Trophoblast cell (in vitro differentiated cells and primary cell): ENCODE measurements at regions not wholly inside any gene's neighbourhood (a gene's known extent, or its start where the extent isn't known, plus 50 kb on each side); places are given as distances from the start of the nearest gene placed in this dataset.
A peak's percentile ranks its signal among the peaks of the same experiment; 100 is the strongest.
"Not testable (repeated sequence)": the region's sequence is repeated elsewhere in the genome, so short reads cannot be mapped to it uniquely, and the experiment has no call there.

Experiments used
- DNase-seq, 2 donors: peaks; one replicate each; pipeline ENCODE4 v3.0.0-alpha.2; 2016
- H2AFZ ChIP-seq: 2 replicates; pipeline ENCODE4 v1.6.1; 2013; ENCODE audit warnings: low read length, moderate library complexity, mild to moderate bottlenecking; ENCODE audit not compliant: insufficient read depth, poor library complexity
- H2AK5ac ChIP-seq: 2 replicates; pipeline ENCODE4 v1.6.1; 2013; ENCODE audit warnings: mild to moderate bottlenecking, low read length
- H2BK120ac ChIP-seq: 2 replicates; pipeline ENCODE4 v1.6.1; 2013; ENCODE audit warnings: low read length, mild to moderate bottlenecking, moderate library complexity; ENCODE audit not compliant: insufficient read depth, poor library complexity
- H2BK12ac ChIP-seq: 2 replicates; pipeline ENCODE4 v1.6.1; 2013; ENCODE audit warnings: mild to moderate bottlenecking, low read length, moderate library complexity
- H2BK5ac ChIP-seq: 2 replicates; pipeline ENCODE4 v1.6.1; 2013; ENCODE audit warnings: low read length, low read depth, moderate library complexity, mild to moderate bottlenecking; ENCODE audit not compliant: poor library complexity
- H3K14ac ChIP-seq: 2 replicates; pipeline ENCODE4 v1.6.1; 2013; ENCODE audit warnings: mild to moderate bottlenecking, low read length
- H3K18ac ChIP-seq: 2 replicates; pipeline ENCODE4 v1.6.1; 2013; ENCODE audit warnings: mild to moderate bottlenecking, low read length
- H3K23ac ChIP-seq: 2 replicates; pipeline ENCODE4 v1.6.1; 2013; ENCODE audit warnings: low read length
- H3K27ac ChIP-seq: 2 replicates; pipeline ENCODE4 v1.5.1; 2013; ENCODE audit warnings: low read depth, mild to moderate bottlenecking, inconsistent platforms, low read length, moderate library complexity
- H3K27me3 ChIP-seq: 2 replicates; pipeline ENCODE4 v1.6.1; 2013; ENCODE audit warnings: inconsistent platforms, mild to moderate bottlenecking, low read length, moderate library complexity; ENCODE audit not compliant: insufficient read depth
- H3K36me3 ChIP-seq, 2 experiments: 1 replicate in 1 of 2; 2 replicates in 1 of 2; pipeline ENCODE4 v1.6.1; 2013; ENCODE audit warnings: low read length in 2 of 2, mild to moderate bottlenecking in 2 of 2, moderate library complexity in 1 of 2; ENCODE audit not compliant: insufficient read depth in 2 of 2, control insufficient read depth in 1 of 2
- H3K4ac ChIP-seq: 2 replicates; pipeline ENCODE4 v1.6.1; 2013; ENCODE audit warnings: low read depth, mild to moderate bottlenecking, low read length, moderate library complexity
- H3K4me1 ChIP-seq, 2 experiments: 1 replicate in 1 of 2; 2 replicates in 1 of 2; pipeline ENCODE4 v1.6.1; 2013; ENCODE audit warnings: low read length in 2 of 2, mild to moderate bottlenecking in 2 of 2, moderate library complexity in 1 of 2; ENCODE audit not compliant: insufficient read depth in 2 of 2, control insufficient read depth in 1 of 2
- H3K4me2 ChIP-seq: 2 replicates; pipeline ENCODE4 v1.6.1; 2013; ENCODE audit warnings: inconsistent platforms, mild to moderate bottlenecking, low read length, moderate library complexity
- H3K4me3 ChIP-seq: 2 replicates; pipeline ENCODE4 v1.5.1; 2013; ENCODE audit warnings: mild to moderate bottlenecking, low read depth, low read length, inconsistent platforms
- H3K79me1 ChIP-seq: one replicate; pipeline ENCODE4 v1.6.1; 2013; ENCODE audit warnings: low read length
- H3K79me2 ChIP-seq: 2 replicates; pipeline ENCODE4 v1.6.1; 2013; ENCODE audit warnings: low read length, mild to moderate bottlenecking; ENCODE audit not compliant: control insufficient read depth, insufficient read depth, poor library complexity
- H3K9ac ChIP-seq: 2 replicates; pipeline ENCODE4 v1.6.1; 2013; ENCODE audit warnings: mild to moderate bottlenecking, low read length
- H3K9me3 ChIP-seq: 2 replicates; pipeline ENCODE4 v1.6.1; 2013; ENCODE audit warnings: low read depth, mild to moderate bottlenecking, control low read depth, inconsistent platforms, low read length; ENCODE audit not compliant: insufficient read depth
- H4K12ac ChIP-seq: 2 replicates; pipeline ENCODE4 v1.6.1; 2013; ENCODE audit warnings: low read depth, mild to moderate bottlenecking, low read length, moderate library complexity
- H4K8ac ChIP-seq: 2 replicates; pipeline ENCODE4 v1.6.1; 2013; ENCODE audit warnings: low read depth, mild to moderate bottlenecking, low read length, moderate library complexity
- H4K91ac ChIP-seq: one replicate; pipeline ENCODE4 v1.6.1; 2013; ENCODE audit warnings: low read depth, mild to moderate bottlenecking, low read length, moderate library complexity
- WGBS: extraction: QIAGEN DNeasy Blood & Tissue Kit; methylation state at CpG from one replicate; pipeline ENCODE4 v1.1.7; 2013; ENCODE audit warnings: missing lambda C conversion rate; ENCODE audit not compliant: insufficient read length, insufficient coverage; ENCODE audit errors: extremely low coverage; 5-methylcytosine and 5-hydroxymethylcytosine counted together

- H3K4me2 ChIP-seq, result peak overlapping the region; percentile 81
- H3K14ac ChIP-seq, H3K23ac ChIP-seq, H3K36me3 ChIP-seq, H3K4me1 ChIP-seq, H3K9ac ChIP-seq, H4K12ac ChIP-seq, H2BK5ac ChIP-seq, H3K79me1 ChIP-seq, H3K18ac ChIP-seq, H3K4ac ChIP-seq, H3K27ac ChIP-seq, H2BK12ac ChIP-seq, H3K79me2 ChIP-seq, H3K9me3 ChIP-seq, H2AK5ac ChIP-seq, H3K27me3 ChIP-seq, H2BK120ac ChIP-seq: not testable (repeated sequence)
- H3K4me3 ChIP-seq, result peak overlapping the region; percentile 77
- H4K8ac ChIP-seq, result peak overlapping the region; percentile 73
- WGBS, result no CpG with 5 or more reads among the region's 10 CpGs
- peak overlapping the region; percentile 62 for H4K91ac ChIP-seq
- peak in 1 of 2 donors; percentile 9 for DNase-seq
- peak overlapping the region; percentile 93 for H2AFZ ChIP-seq
Measured at GRCh38 chr12:9448648-9449047, 159.1 kb downstream of the KLRB1 start.

DNA sequence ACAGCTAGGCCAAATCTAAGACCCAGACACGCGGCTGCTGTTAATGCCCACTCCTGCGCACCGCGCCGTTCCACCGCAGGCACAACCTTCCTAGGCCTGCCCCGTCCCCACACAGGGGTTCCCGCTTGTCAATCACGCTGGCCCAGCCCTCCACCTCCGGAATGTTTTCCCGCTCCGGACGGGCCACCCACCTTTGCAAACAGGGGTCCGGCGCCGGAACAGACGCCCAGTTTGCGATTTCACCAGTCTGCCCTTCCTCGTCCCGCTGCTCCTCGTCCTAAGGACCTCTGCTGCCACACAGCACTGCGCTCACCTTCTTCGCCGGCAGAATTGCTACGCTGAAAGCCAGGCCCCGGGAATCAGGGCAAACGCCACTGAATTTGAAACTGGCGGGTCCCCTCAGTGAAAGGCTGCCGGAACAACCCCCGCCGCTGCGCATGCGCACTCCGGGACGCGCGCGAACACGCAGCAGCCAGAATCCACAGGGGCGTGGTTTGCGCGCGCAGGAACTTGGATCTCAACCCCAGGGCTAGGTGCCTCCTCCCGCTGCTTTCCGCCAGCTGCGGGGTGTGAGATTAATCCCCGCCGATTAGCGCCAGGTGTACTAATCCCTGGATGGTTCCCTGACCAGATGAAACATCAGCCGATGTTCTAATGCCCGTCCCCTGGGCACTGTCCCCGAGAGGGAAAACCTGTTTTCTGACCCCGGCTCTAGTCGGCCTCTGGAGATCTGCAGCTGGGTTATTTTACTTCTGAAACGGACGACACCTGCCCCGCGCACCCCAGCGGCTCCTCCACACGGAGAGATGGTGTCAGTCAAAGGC is 159.7 kb downstream of the KLRB1 start:
- not testable (repeated sequence) for H3K9me3 ChIP-seq
- WGBS, result no CpG with 5 or more reads among the region's 61 CpGs
- DNase-seq, result peak; percentile 78 to 82

DNA sequence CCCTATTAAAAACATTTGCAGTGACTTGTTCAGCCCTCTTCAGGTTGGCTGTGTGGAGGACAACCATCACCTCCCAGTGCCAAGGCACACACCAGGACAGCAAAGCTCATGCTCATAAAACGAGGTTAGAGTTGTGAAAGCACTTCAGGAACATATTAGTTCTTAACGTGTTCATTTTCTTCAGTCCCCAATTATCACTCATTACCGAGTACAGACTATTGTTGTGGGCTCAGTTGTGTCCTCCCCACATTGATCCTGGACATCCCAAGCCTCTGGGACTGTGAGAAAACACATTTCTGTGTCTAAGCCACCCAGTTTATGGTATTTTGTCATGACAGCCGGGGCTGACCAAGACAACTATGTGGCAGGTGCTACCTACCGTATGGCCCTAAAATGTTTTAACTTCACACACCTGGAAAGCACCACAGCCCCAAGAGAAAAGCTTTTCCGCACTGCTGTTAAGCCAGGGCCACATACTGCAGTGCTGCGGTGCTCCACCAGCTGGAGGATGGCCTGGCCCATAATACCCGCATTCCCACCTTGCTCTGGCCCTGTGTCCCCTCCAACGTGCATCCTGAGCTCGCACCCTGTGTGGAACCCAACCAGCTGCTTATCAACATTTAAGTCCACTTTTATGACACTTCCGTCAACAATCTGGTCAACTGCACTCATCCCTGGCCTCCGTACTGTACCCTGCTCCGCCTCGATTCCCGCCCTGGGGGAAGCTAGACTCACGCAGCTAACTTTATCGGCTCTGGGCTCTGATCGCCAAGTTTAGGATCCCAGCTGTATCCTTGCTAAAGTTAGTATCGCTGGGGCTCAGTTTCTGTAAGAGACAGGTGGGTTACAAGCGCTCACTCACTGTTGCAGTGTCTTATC is 160.6 kb downstream of the KLRB1 start:
- not testable (repeated sequence) for H3K9me3 ChIP-seq, H2AK5ac ChIP-seq, H4K12ac ChIP-seq, H4K91ac ChIP-seq, H3K27me3 ChIP-seq, H2BK5ac ChIP-seq, H2BK120ac ChIP-seq, H3K79me1 ChIP-seq, H3K4me1 ChIP-seq, H3K4ac ChIP-seq, H3K79me2 ChIP-seq, H3K9ac ChIP-seq, H3K36me3 ChIP-seq, DNase-seq, H2BK12ac ChIP-seq, H3K23ac ChIP-seq, H3K18ac ChIP-seq, H3K27ac ChIP-seq, H2AFZ ChIP-seq, H3K14ac ChIP-seq, H3K4me3 ChIP-seq
- H4K8ac ChIP-seq, result peak overlapping the region; percentile 38
- no CpG with 5 or more reads among the region's 20 CpGs for WGBS
- peak overlapping the region; percentile 47 for H3K4me2 ChIP-seq

More for the DNA sequence above, 159.7 kb downstream of the KLRB1 start:
- peak overlapping the region; percentile 81 for H3K4me2 ChIP-seq
- H3K9ac ChIP-seq, H3K79me1 ChIP-seq, H3K36me3 ChIP-seq, H3K4ac ChIP-seq, H3K27me3 ChIP-seq, H3K23ac ChIP-seq, H3K4me1 ChIP-seq, H2AK5ac ChIP-seq, H3K79me2 ChIP-seq, H2BK12ac ChIP-seq: not testable (repeated sequence)
- peak overlapping the region; percentile 77 for H3K4me3 ChIP-seq
- peak overlapping the region; percentile 62 for H4K91ac ChIP-seq
- H4K8ac ChIP-seq, result peak overlapping the region; percentile 77
- H3K14ac ChIP-seq, result peak overlapping the region; percentile 44
- peak overlapping the region; percentile 68 for H2BK5ac ChIP-seq
- H4K12ac ChIP-seq, result peak overlapping the region; percentile 62
- peak overlapping the region; percentile 22 for H2BK120ac ChIP-seq
- H3K18ac ChIP-seq, result peak overlapping the region; percentile 65
- H2AFZ ChIP-seq, result peak overlapping the region; percentile 93
- peak overlapping the region; percentile 58 for H3K27ac ChIP-seq

DNA sequence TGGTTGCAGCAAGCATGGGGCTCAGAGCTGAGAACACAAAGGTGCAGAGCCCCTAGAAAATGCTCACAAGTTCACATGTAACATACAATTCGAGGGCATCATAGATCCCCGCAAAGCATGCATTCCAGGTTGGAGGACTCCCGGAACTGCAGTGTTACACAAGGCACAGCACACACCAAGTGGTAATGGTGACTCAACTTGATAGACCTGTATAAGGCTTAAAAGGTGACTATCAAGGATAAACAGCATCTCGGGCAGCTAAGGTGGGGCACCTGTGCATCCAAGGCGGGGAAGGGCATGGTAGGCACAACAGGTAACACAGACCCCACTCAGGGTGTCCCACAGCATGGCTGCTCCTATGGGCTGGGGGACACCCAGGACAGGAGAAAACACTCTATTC is 167.3 kb downstream of the KLRB1 start:
- H3K4ac ChIP-seq, H2BK12ac ChIP-seq, H3K4me3 ChIP-seq, H2BK120ac ChIP-seq, H3K36me3 ChIP-seq, H3K18ac ChIP-seq, H4K12ac ChIP-seq, H3K79me1 ChIP-seq, DNase-seq, H3K23ac ChIP-seq, H3K27me3 ChIP-seq, H3K79me2 ChIP-seq, H4K8ac ChIP-seq, H4K91ac ChIP-seq, H3K9me3 ChIP-seq, H2AK5ac ChIP-seq, H2BK5ac ChIP-seq, H3K4me2 ChIP-seq, H3K14ac ChIP-seq, H3K4me1 ChIP-seq, H3K9ac ChIP-seq, H3K27ac ChIP-seq, H2AFZ ChIP-seq: not testable (repeated sequence)
- WGBS, result no CpG with 5 or more reads among the region's 5 CpGs
